ENCODE measurements at regions not wholly inside any gene's neighbourhood (a gene's known extent, or its start where the extent isn't known, plus 50 kb on each side); places are given as distances from the start of the nearest gene placed in this dataset.
"Not testable (repeated sequence)": the region's sequence is repeated elsewhere in the genome, so short reads cannot be mapped to it uniquely, and the experiment has no call there.

DNA sequence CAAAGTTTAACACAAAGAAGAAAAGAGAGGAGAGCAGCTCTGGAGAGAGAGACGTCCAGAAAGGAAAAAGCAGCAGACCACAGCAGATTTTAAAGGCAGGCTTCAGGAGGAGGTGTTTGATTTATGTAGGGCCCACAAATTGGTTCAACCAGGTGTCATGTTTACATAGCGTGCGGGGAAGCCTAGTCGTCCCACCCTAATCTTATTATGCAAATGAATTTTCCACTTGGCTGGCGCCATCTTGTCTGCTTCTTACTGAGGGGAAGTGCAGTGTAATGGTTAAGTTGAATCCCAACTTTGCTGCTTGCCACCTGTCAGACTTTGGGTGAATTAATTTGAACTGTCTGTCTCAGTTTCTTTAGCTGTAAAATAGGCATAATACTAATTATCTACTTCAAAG is 282.4 kb upstream of the CYRIA start:
- no peaks in the 10 kb centered on the region for H3K27me3 Mint-ChIP-seq (ENCODE audit: low read depth in 3 of 3)
- peaks cover 0 to 6% (median 1%) of the 10 kb centered on the region in 6 donors for H3K9me3 Mint-ChIP-seq
- no peaks in the 10 kb centered on the region for H3K36me3 Mint-ChIP-seq
- H3K4me3 Mint-ChIP-seq = peak overlapping the region in 1 of 5 donors; percentile 7
- DNase-seq = no peak
- no peaks in the 10 kb centered on the region for H3K4me1 Mint-ChIP-seq
- no peak overlapping the region for H3K27ac Mint-ChIP-seq

GRCh38 chr2:16943279-16943958 is 277.8 kb upstream of the CYRIA start:
- DNase-seq = no peak
- Mint-ChIP-seq H3K9me3 (peaks cover 3 to 23% (median 6%) of the 10 kb centered on the region in 6 donors), H3K27ac (no peak overlapping the region), H3K4me1 (no peaks in the 10 kb centered on the region), H3K4me3 (no peak overlapping the region), H3K36me3 (no peaks in the 10 kb centered on the region), H3K27me3 (ENCODE audit: low read depth in 3 of 3) (peaks cover 0 to 5% (median 0%) of the 10 kb centered on the region in 3 donors)

- Mint-ChIP-seq H3K27me3 (ENCODE audit: low read depth in 3 of 3) (peaks cover 0 to 5% (median 0%) of the 10 kb centered on the region in 3 donors), H3K4me1 (no peaks in the 10 kb centered on the region), H3K9me3 (peaks cover 5 to 21% (median 6%) of the 10 kb centered on the region in 6 donors), H3K4me3 (no peak overlapping the region), H3K27ac (no peak overlapping the region), H3K36me3 (no peaks in the 10 kb centered on the region)
- DNase-seq = no peak
These were observed 274.6 kb upstream of the CYRIA start for GRCh38 chr2:16940214-16940613.

- no peak for DNase-seq
- H3K9me3 Mint-ChIP-seq = peaks cover 5 to 21% (median 6%) of the 10 kb centered on the region in 6 donors
- no peak overlapping the region for H3K27ac Mint-ChIP-seq
- H3K4me1 Mint-ChIP-seq = no peaks in the 10 kb centered on the region
- no peaks in the 10 kb centered on the region for H3K36me3 Mint-ChIP-seq
- H3K4me3 Mint-ChIP-seq = no peak overlapping the region
- peaks cover 0 to 5% (median 0%) of the 10 kb centered on the region in 3 donors for H3K27me3 Mint-ChIP-seq (ENCODE audit: low read depth in 3 of 3)
These were observed 274.1 kb upstream of the CYRIA start for GRCh38 chr2:16939771-16940170.

- no peaks in the 10 kb centered on the region for H3K4me1 Mint-ChIP-seq
- DNase-seq = no peak
- H3K27me3 Mint-ChIP-seq (ENCODE audit: low read depth in 3 of 3) = peaks cover 0 to 2% (median 0%) of the 10 kb centered on the region in 3 donors
- no peaks in the 10 kb centered on the region for H3K36me3 Mint-ChIP-seq
- no peak overlapping the region for H3K27ac Mint-ChIP-seq
- no peak overlapping the region for H3K4me3 Mint-ChIP-seq
- H3K9me3 Mint-ChIP-seq = peaks cover 0 to 8% (median under 1%) of the 10 kb centered on the region in 6 donors
These were observed 267.7 kb upstream of the CYRIA start for GRCh38 chr2:16933355-16933754.

DNA sequence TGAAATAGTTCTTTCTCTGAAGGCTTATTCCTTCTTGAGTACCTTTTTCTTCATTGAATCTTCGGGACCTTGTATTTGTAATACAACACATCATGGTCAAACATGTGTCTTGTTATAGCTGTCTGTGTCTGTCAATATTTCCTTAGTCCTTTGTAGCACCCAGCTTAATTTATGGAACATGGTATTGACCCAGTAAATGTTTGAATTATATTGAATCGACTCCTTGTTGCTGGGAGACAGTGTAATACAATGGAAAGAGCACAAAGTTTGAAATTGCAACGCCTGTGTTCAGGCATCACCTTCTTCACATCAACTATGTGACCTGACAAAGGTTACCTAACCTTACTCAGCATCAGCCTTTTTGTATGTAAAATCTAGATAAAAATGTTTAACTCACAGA is 267.2 kb upstream of the CYRIA start:
- Mint-ChIP-seq H3K9me3 (peaks cover 0 to 8% (median under 1%) of the 10 kb centered on the region in 6 donors), H3K27ac (no peak overlapping the region), H3K4me1 (no peaks in the 10 kb centered on the region), H3K4me3 (no peak overlapping the region), H3K27me3 (ENCODE audit: low read depth in 3 of 3) (peaks cover 0 to 2% (median 0%) of the 10 kb centered on the region in 3 donors), H3K36me3 (no peaks in the 10 kb centered on the region)
- DNase-seq = no peak

DNA sequence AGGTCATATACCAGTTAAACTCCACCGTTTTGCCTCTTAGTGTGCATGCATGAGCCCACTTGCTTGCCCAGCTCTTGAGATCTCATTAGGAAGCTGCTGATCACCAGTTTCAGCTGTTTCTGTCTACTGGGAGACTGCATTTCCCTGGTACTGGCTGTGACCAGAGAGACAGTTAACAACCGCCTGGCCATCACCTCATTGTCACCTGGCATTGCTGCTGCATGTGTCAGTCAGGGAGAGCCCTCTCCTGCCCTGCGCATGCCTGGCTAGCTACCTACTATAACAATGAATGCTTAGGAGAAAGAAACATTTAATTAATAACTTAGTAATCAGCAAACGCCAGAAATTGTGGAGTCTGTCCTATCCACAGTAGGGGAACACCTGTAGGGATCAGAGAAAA is 265.8 kb upstream of the CYRIA start:
- Mint-ChIP-seq H3K4me1 (no peaks in the 10 kb centered on the region), H3K4me3 (no peak overlapping the region), H3K9me3 (peaks cover 0 to 8% (median 2%) of the 10 kb centered on the region in 6 donors), H3K27ac (no peak overlapping the region), H3K27me3 (ENCODE audit: low read depth in 3 of 3) (peaks cover 0 to 2% (median 0%) of the 10 kb centered on the region in 3 donors), H3K36me3 (no peaks in the 10 kb centered on the region)
- no peak for DNase-seq

- Mint-ChIP-seq H3K36me3 (no peaks in the 10 kb centered on the region), H3K27ac (no peak overlapping the region), H3K4me3 (no peak overlapping the region), H3K4me1 (no peaks in the 10 kb centered on the region), H3K9me3 (peaks cover 2 to 21% (median 5%) of the 10 kb centered on the region in 6 donors), H3K27me3 (ENCODE audit: low read depth in 3 of 3) (peaks cover 0 to 1% (median 0%) of the 10 kb centered on the region in 3 donors)
- no peak for DNase-seq
These were observed 261.8 kb upstream of the CYRIA start for GRCh38 chr2:16927398-16927797.

DNA sequence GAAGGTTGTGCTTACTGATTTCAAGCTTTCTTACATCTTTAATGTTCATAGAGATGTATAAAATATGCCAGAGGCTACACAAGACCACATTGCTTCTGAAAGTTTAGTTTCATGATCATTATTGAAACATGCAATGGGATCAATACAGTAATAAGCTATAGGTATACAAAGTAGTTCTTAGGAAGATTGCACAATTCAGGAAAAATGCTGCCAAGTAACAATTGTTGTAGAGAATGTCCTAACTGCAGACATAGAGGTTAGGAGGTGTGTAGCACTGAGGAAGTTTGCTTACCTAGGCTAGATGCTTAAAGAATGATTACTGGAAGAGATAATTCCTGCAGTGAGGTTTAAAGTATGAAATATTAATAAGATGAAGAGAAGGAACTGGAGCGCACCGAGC is 259.5 kb upstream of the CYRIA start:
- Mint-ChIP-seq H3K4me3 (no peak overlapping the region), H3K4me1 (no peaks in the 10 kb centered on the region), H3K27me3 (ENCODE audit: low read depth in 3 of 3) (peaks cover 0 to 1% (median 0%) of the 10 kb centered on the region in 3 donors), H3K27ac (no peak overlapping the region), H3K36me3 (no peaks in the 10 kb centered on the region), H3K9me3 (peaks cover 3 to 24% (median 5%) of the 10 kb centered on the region in 6 donors)
- no peak for DNase-seq

DNA sequence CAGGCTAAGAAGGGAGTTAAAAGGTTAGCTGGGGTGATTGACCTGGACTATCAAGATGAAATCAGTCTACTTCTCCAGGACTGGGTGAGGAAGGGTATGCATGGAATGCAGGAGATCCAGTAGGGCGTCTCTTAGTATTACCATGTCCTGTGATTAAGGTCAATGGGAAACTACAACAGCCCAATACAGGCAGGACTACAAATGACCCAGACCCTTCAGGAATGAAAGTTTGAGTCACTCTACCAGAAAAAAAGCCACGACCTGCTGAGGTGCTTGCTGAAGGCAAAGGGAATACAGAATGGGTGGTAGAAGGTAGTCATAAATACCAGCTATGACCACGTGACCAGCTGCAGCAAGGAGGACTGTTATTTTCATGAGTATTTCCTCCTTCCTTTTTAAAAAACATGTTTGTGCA is 249.7 kb upstream of the CYRIA start:
- H3K9me3 Mint-ChIP-seq = peaks cover 0 to 11% (median 0%) of the 10 kb centered on the region in 6 donors
- not testable (repeated sequence) for H3K27ac Mint-ChIP-seq, H3K4me1 Mint-ChIP-seq

GRCh38 chr2:16911746-16912145 is 246.1 kb upstream of the CYRIA start:
- Mint-ChIP-seq H3K27ac (no peak overlapping the region), H3K4me1 (no peaks in the 10 kb centered on the region), H3K9me3 (peaks cover 0 to 11% (median 4%) of the 10 kb centered on the region in 6 donors), H3K36me3 (no peaks in the 10 kb centered on the region), H3K27me3 (ENCODE audit: low read depth in 3 of 3) (peaks cover 0 to 3% (median 3%) of the 10 kb centered on the region in 3 donors), H3K4me3 (no peak overlapping the region)
- no peak for DNase-seq

More for the DNA sequence above, 249.7 kb upstream of the CYRIA start:
- not testable (repeated sequence) for H3K36me3 Mint-ChIP-seq; H3K4me3 Mint-ChIP-seq; DNase-seq; H3K27me3 Mint-ChIP-seq (ENCODE audit: low read depth in 3 of 3)

GRCh38 chr2:16908656-16909055 is 243.0 kb upstream of the CYRIA start:
- Mint-ChIP-seq H3K4me3 (no peak overlapping the region), H3K4me1 (no peaks in the 10 kb centered on the region), H3K9me3 (peaks cover 0 to 17% (median 5%) of the 10 kb centered on the region in 6 donors), H3K36me3 (no peaks in the 10 kb centered on the region), H3K27me3 (ENCODE audit: low read depth in 3 of 3) (peaks cover 0 to 4% (median 3%) of the 10 kb centered on the region in 3 donors), H3K27ac (no peak overlapping the region)
- no peak for DNase-seq

DNA sequence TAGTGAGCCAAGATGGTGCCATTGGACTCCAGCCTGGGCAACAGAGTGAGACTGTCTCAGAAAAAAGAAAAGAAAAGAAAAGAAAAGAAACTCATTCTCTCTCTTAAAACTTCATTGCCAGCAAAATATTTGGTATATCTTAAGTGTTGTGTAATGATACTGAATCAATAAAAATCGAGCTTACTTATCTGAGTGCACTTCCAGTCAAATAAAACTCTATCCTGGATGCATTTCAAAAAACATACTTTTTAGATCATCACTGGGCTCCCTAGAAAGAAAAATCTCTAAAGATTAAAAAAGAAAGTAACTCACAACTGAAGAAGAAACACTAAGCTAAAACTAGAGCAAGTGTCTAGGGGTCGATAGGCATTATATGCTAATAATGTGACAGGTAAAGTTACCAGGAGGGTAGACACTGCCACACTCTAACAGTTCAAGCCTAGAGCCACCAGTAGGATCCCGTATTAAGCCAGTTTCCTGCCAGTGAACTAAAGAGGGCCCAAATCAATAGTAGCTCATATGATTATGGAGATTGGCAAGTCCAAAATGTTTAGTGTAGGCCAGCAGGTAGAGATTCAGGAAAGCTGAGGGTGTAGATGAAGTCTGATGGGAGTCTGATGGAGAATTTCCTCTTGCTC is 242.1 kb upstream of the CYRIA start:
- peaks cover 0 to 17% (median 5%) of the 10 kb centered on the region in 6 donors for H3K9me3 Mint-ChIP-seq
- no peak overlapping the region for H3K4me3 Mint-ChIP-seq
- no peaks in the 10 kb centered on the region for H3K36me3 Mint-ChIP-seq
- no peaks in the 10 kb centered on the region for H3K4me1 Mint-ChIP-seq
- no peak overlapping the region for H3K27ac Mint-ChIP-seq
- peaks cover 0 to 4% (median 3%) of the 10 kb centered on the region in 3 donors for H3K27me3 Mint-ChIP-seq (ENCODE audit: low read depth in 3 of 3)
- DNase-seq = no peak

GRCh38 chr2:16905325-16905724 is 239.7 kb upstream of the CYRIA start:
- not testable (repeated sequence) for H3K27me3 Mint-ChIP-seq (ENCODE audit: low read depth in 3 of 3); DNase-seq; H3K27ac Mint-ChIP-seq; H3K4me3 Mint-ChIP-seq; H3K4me1 Mint-ChIP-seq; H3K36me3 Mint-ChIP-seq
- H3K9me3 Mint-ChIP-seq = peaks cover 0 to 10% (median 5%) of the 10 kb centered on the region in 6 donors
